ENCODE measurements at regions not wholly inside any gene's neighbourhood (a gene's known extent, or its start where the extent isn't known, plus 50 kb on each side); places are given as distances from the start of the nearest gene placed in this dataset.

- H3K4me1 ChIP-seq (ENCODE audit: insufficient read depth, low read length), result no peaks in the 10 kb centered on the region
- peaks cover 16% of the 10 kb centered on the region for H3K27me3 ChIP-seq (ENCODE audit: insufficient read depth, low read length)
- no peaks in the 10 kb centered on the region for H3K36me3 ChIP-seq (ENCODE audit: insufficient read depth, low read length)
- no peak overlapping the region for H2AFZ ChIP-seq (ENCODE audit: low read depth, low read length)
- no peaks in the 10 kb centered on the region for H3K9me3 ChIP-seq (ENCODE audit: low read length)
- H3K4me3 ChIP-seq (ENCODE audit: low read length), result no peak overlapping the region
Measured at GRCh38 chr2:20128506-20129330, 77.3 kb upstream of the LAPTM4A start.

- H3K36me3 ChIP-seq (ENCODE audit: insufficient read depth, low read length), result no peaks in the 10 kb centered on the region
- no peaks in the 10 kb centered on the region for H3K9me3 ChIP-seq (ENCODE audit: low read length)
- H2AFZ ChIP-seq (ENCODE audit: low read depth, low read length), result no peak overlapping the region
- H3K4me1 ChIP-seq (ENCODE audit: insufficient read depth, low read length), result no peaks in the 10 kb centered on the region
- H3K27me3 ChIP-seq (ENCODE audit: insufficient read depth, low read length), result peaks cover 5% of the 10 kb centered on the region
- H3K4me3 ChIP-seq (ENCODE audit: low read length), result no peak overlapping the region
Measured at GRCh38 chr2:20126469-20126868, 75.0 kb upstream of the LAPTM4A start.

GRCh38 chr2:20126040-20126439 is 74.6 kb upstream of the LAPTM4A start:
- no peaks in the 10 kb centered on the region for H3K36me3 ChIP-seq (ENCODE audit: insufficient read depth, low read length)

GRCh38 chr2:20125616-20126015 is 74.2 kb upstream of the LAPTM4A start:
- no peaks in the 10 kb centered on the region for H3K9me3 ChIP-seq (ENCODE audit: low read length)
- no peaks in the 10 kb centered on the region for H3K36me3 ChIP-seq (ENCODE audit: insufficient read depth, low read length)
- peaks cover 5% of the 10 kb centered on the region for H3K27me3 ChIP-seq (ENCODE audit: insufficient read depth, low read length)
- H2AFZ ChIP-seq (ENCODE audit: low read depth, low read length), result no peak overlapping the region
- no peaks in the 10 kb centered on the region for H3K4me1 ChIP-seq (ENCODE audit: insufficient read depth, low read length)
- no peak overlapping the region for H3K4me3 ChIP-seq (ENCODE audit: low read length)

More at GRCh38 chr2:20126040-20126439, 74.6 kb upstream of the LAPTM4A start:
- peaks cover 5% of the 10 kb centered on the region for H3K27me3 ChIP-seq (ENCODE audit: insufficient read depth, low read length)
- H3K4me3 ChIP-seq (ENCODE audit: low read length), result no peak overlapping the region
- no peak overlapping the region for H2AFZ ChIP-seq (ENCODE audit: low read depth, low read length)
- no peaks in the 10 kb centered on the region for H3K9me3 ChIP-seq (ENCODE audit: low read length)
- no peaks in the 10 kb centered on the region for H3K4me1 ChIP-seq (ENCODE audit: insufficient read depth, low read length)

- Histone ChIP-seq H3K4me1 (ENCODE audit: insufficient read depth, low read length) (no peaks in the 10 kb centered on the region), H3K27me3 (ENCODE audit: insufficient read depth, low read length) (peaks cover 2% of the 10 kb centered on the region), H3K4me3 (ENCODE audit: low read length) (no peak overlapping the region), H3K9me3 (ENCODE audit: low read length) (no peaks in the 10 kb centered on the region), H2AFZ (ENCODE audit: low read depth, low read length) (no peak overlapping the region), H3K36me3 (ENCODE audit: insufficient read depth, low read length) (no peaks in the 10 kb centered on the region)
Measured at GRCh38 chr2:20125164-20125563, 73.7 kb upstream of the LAPTM4A start.

- no peak overlapping the region for H3K4me3 ChIP-seq (ENCODE audit: low read length)
- H3K27me3 ChIP-seq (ENCODE audit: insufficient read depth, low read length), result peaks cover 2% of the 10 kb centered on the region
- H3K4me1 ChIP-seq (ENCODE audit: insufficient read depth, low read length), result no peaks in the 10 kb centered on the region
- no peaks in the 10 kb centered on the region for H3K36me3 ChIP-seq (ENCODE audit: insufficient read depth, low read length)
- H2AFZ ChIP-seq (ENCODE audit: low read depth, low read length), result no peak overlapping the region
- H3K9me3 ChIP-seq (ENCODE audit: low read length), result no peaks in the 10 kb centered on the region
Measured at GRCh38 chr2:20123871-20124594, 72.6 kb upstream of the LAPTM4A start.

GRCh38 chr2:20122864-20123263 is 71.4 kb upstream of the LAPTM4A start:
- H3K27me3 ChIP-seq (ENCODE audit: insufficient read depth, low read length), result no peaks in the 10 kb centered on the region
- no peaks in the 10 kb centered on the region for H3K36me3 ChIP-seq (ENCODE audit: insufficient read depth, low read length)
- no peak overlapping the region for H3K4me3 ChIP-seq (ENCODE audit: low read length)
- no peaks in the 10 kb centered on the region for H3K4me1 ChIP-seq (ENCODE audit: insufficient read depth, low read length)
- H3K9me3 ChIP-seq (ENCODE audit: low read length), result no peaks in the 10 kb centered on the region
- H2AFZ ChIP-seq (ENCODE audit: low read depth, low read length), result no peak overlapping the region

- Histone ChIP-seq H3K27me3 (ENCODE audit: insufficient read depth, low read length) (no peaks in the 10 kb centered on the region), H3K36me3 (ENCODE audit: insufficient read depth, low read length) (no peaks in the 10 kb centered on the region), H2AFZ (ENCODE audit: low read depth, low read length) (no peak overlapping the region), H3K9me3 (ENCODE audit: low read length) (no peaks in the 10 kb centered on the region), H3K4me1 (ENCODE audit: insufficient read depth, low read length) (no peaks in the 10 kb centered on the region), H3K4me3 (ENCODE audit: low read length) (no peak overlapping the region)
Measured at GRCh38 chr2:20120569-20121416, 69.4 kb upstream of the LAPTM4A start.

- Histone ChIP-seq H3K9me3 (ENCODE audit: low read length) (no peaks in the 10 kb centered on the region), H3K4me1 (ENCODE audit: insufficient read depth, low read length) (no peaks in the 10 kb centered on the region), H3K27me3 (ENCODE audit: insufficient read depth, low read length) (no peaks in the 10 kb centered on the region), H2AFZ (ENCODE audit: low read depth, low read length) (no peak overlapping the region), H3K36me3 (ENCODE audit: insufficient read depth, low read length) (no peaks in the 10 kb centered on the region), H3K4me3 (ENCODE audit: low read length) (no peak overlapping the region)
Measured at GRCh38 chr2:20118051-20118450, 66.6 kb upstream of the LAPTM4A start.

GRCh38 chr2:20115902-20116301 is 64.5 kb upstream of the LAPTM4A start:
- Histone ChIP-seq H2AFZ (ENCODE audit: low read depth, low read length) (no peak overlapping the region), H3K36me3 (ENCODE audit: insufficient read depth, low read length) (no peaks in the 10 kb centered on the region), H3K4me3 (ENCODE audit: low read length) (no peak overlapping the region), H3K4me1 (ENCODE audit: insufficient read depth, low read length) (no peaks in the 10 kb centered on the region), H3K27me3 (ENCODE audit: insufficient read depth, low read length) (no peaks in the 10 kb centered on the region), H3K9me3 (ENCODE audit: low read length) (no peaks in the 10 kb centered on the region)

- H3K36me3 ChIP-seq (ENCODE audit: insufficient read depth, low read length), result no peaks in the 10 kb centered on the region
- no peaks in the 10 kb centered on the region for H3K27me3 ChIP-seq (ENCODE audit: insufficient read depth, low read length)
- no peaks in the 10 kb centered on the region for H3K4me1 ChIP-seq (ENCODE audit: insufficient read depth, low read length)
- no peaks in the 10 kb centered on the region for H3K9me3 ChIP-seq (ENCODE audit: low read length)
- no peak overlapping the region for H3K4me3 ChIP-seq (ENCODE audit: low read length)
- no peak overlapping the region for H2AFZ ChIP-seq (ENCODE audit: low read depth, low read length)
Measured at GRCh38 chr2:20115374-20115773, 63.9 kb upstream of the LAPTM4A start.

- no peak overlapping the region for H3K4me3 ChIP-seq (ENCODE audit: low read length)
- no peaks in the 10 kb centered on the region for H3K4me1 ChIP-seq (ENCODE audit: insufficient read depth, low read length)
- no peaks in the 10 kb centered on the region for H3K27me3 ChIP-seq (ENCODE audit: insufficient read depth, low read length)
- H3K36me3 ChIP-seq (ENCODE audit: insufficient read depth, low read length), result no peaks in the 10 kb centered on the region
- H2AFZ ChIP-seq (ENCODE audit: low read depth, low read length), result no peak overlapping the region
- no peaks in the 10 kb centered on the region for H3K9me3 ChIP-seq (ENCODE audit: low read length)
Measured at GRCh38 chr2:20113986-20114938, 62.8 kb upstream of the LAPTM4A start.

Data from neuron (in vitro differentiated cells).